ENCODE measurements at regions not wholly inside any gene's neighbourhood (a gene's known extent, or its start where the extent isn't known, plus 50 kb on each side); places are given as distances from the start of the nearest gene placed in this dataset.

DNA sequence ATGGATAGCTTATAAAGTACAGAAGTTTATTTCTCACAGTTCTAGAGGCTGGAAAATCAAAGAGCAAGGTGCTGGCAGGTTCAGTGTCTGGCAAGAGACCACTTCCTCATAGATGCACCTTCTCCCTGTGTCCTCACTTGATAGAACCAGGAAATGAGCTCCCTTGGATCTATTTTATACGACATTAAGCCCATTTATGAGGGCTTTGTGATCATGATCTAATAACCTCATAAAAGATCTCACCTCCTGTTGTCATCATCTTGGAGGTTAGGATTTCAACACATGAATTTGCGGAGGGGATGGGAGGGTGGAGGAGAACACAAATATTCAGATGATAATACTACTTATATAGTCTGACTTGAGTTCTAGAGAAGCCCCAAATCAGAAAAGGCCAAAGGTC lies 222.1 kb upstream of the SNX7 start:
- WGBS (ENCODE audit: insufficient coverage), result no CpG with 5 or more reads among the region's 2 CpGs
- TF ChIP-seq, protein P1, sequence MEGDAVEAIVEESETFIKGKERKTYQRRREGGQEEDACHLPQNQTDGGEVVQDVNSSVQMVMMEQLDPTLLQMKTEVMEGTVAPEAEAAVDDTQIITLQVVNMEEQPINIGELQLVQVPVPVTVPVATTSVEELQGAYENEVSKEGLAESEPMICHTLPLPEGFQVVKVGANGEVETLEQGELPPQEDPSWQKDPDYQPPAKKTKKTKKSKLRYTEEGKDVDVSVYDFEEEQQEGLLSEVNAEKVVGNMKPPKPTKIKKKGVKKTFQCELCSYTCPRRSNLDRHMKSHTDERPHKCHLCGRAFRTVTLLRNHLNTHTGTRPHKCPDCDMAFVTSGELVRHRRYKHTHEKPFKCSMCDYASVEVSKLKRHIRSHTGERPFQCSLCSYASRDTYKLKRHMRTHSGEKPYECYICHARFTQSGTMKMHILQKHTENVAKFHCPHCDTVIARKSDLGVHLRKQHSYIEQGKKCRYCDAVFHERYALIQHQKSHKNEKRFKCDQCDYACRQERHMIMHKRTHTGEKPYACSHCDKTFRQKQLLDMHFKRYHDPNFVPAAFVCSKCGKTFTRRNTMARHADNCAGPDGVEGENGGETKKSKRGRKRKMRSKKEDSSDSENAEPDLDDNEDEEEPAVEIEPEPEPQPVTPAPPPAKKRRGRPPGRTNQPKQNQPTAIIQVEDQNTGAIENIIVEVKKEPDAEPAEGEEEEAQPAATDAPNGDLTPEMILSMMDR (IDR thresholded peaks at IDR 0.05), result no peak
- no peak overlapping the region for H2AFZ ChIP-seq (ENCODE audit: insufficient read depth, low read depth, low read length, poor library complexity, severe bottlenecking)

DNA sequence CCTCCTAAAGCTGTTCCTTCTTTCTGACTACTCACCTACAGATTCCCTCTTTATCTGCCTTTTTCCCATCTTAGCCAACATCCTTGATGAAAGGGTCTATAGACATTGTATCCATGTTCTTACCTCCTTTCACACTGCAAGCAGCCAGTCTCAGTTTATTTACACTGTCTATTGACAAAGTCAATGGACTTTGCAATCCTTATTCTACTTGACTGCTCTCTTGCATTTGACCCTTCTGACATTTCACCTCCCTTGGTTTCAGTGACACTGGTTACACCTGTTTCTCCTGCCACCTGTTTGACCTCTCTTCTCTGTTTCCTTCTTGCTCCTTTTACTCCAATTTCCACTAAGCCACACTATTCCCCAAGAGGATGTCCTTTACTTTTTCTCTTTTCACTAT lies 224.0 kb upstream of the SNX7 start:
- H3K4me1 Mint-ChIP-seq, result no peaks in the 10 kb centered on the region
- intact Hi-C loops (cut with micrococcal nuclease), result no loop called here
- H3K79me2 ChIP-seq (ENCODE audit: insufficient read depth, low read length), result no peaks in the 10 kb centered on the region
- DNase-seq, result no peak
- no peak overlapping the region for H3K27ac Mint-ChIP-seq
- H3K4me2 ChIP-seq (replicated peaks; ENCODE audit: extremely low read depth, low read length, poor library complexity, severe bottlenecking), result no peak overlapping the region
- H3K36me3 Mint-ChIP-seq, result no peaks in the 10 kb centered on the region
- no peak overlapping the region for H3K4me3 ChIP-seq (replicated peaks in 1 of 3; ENCODE audit: low read depth in 2 of 3, low read length in 3 of 3)
- no peak overlapping the region for H2AFZ ChIP-seq (ENCODE audit: insufficient read depth, low read depth, low read length, poor library complexity, severe bottlenecking)
- H3K27ac ChIP-seq (ENCODE audit: low read depth in 1 of 2, low read length in 2 of 2), result no peak overlapping the region
- H3K4me1 ChIP-seq (ENCODE audit: control insufficient read depth in 1 of 2, insufficient read depth in 2 of 2, low read length in 2 of 2), result no peaks in the 10 kb centered on the region
- peaks cover 0 to 4% (median 0%) of the 10 kb centered on the region in 7 donors for H3K9me3 Mint-ChIP-seq
- H3K9ac ChIP-seq (ENCODE audit: insufficient read depth, low read length, poor library complexity, severe bottlenecking), result no peak overlapping the region
- peaks cover 0 to 1% (median 0%) of the 10 kb centered on the region in 3 donors for H3K27me3 Mint-ChIP-seq (ENCODE audit: low read depth in 3 of 3)
- no peaks in the 10 kb centered on the region for H3K9me3 ChIP-seq (replicated peaks in 1 of 2; ENCODE audit: control insufficient read depth in 1 of 2, insufficient read depth in 1 of 2, low read length in 2 of 2)
- H4K20me1 ChIP-seq (ENCODE audit: insufficient read depth, low read length), result no peaks in the 10 kb centered on the region
- TF ChIP-seq, protein P1 (IDR thresholded peaks at IDR 0.05), result no peak
- H3K27me3 ChIP-seq (ENCODE audit: control insufficient read depth in 2 of 2, insufficient read depth in 2 of 2, low read length in 2 of 2), result no peaks in the 10 kb centered on the region
- no peaks in the 10 kb centered on the region for H3K36me3 ChIP-seq (replicated peaks in 1 of 2; ENCODE audit: control insufficient read depth in 1 of 2, insufficient read depth in 2 of 2, low read length in 2 of 2)
- no peak overlapping the region for H3K4me3 Mint-ChIP-seq

More for the DNA sequence above, 222.1 kb upstream of the SNX7 start:
- Mint-ChIP-seq H3K27ac (no peak overlapping the region), H3K27me3 (ENCODE audit: low read depth in 3 of 3) (peaks cover 0 to 1% (median 0%) of the 10 kb centered on the region in 3 donors), H3K4me3 (no peak overlapping the region), H3K4me1 (no peaks in the 10 kb centered on the region), H3K9me3 (peaks cover 0 to 4% (median 0%) of the 10 kb centered on the region in 7 donors), H3K36me3 (no peaks in the 10 kb centered on the region)
- H3K27me3 ChIP-seq (ENCODE audit: control insufficient read depth in 2 of 2, insufficient read depth in 2 of 2, low read length in 2 of 2), result no peaks in the 10 kb centered on the region
- H3K36me3 ChIP-seq (replicated peaks in 1 of 2; ENCODE audit: control insufficient read depth in 1 of 2, insufficient read depth in 2 of 2, low read length in 2 of 2), result no peaks in the 10 kb centered on the region
- H3K27ac ChIP-seq (ENCODE audit: low read depth in 1 of 2, low read length in 2 of 2), result no peak overlapping the region
- no peaks in the 10 kb centered on the region for H3K9me3 ChIP-seq (replicated peaks in 1 of 2; ENCODE audit: control insufficient read depth in 1 of 2, insufficient read depth in 1 of 2, low read length in 2 of 2)
- no peak overlapping the region for H3K4me2 ChIP-seq (replicated peaks; ENCODE audit: extremely low read depth, low read length, poor library complexity, severe bottlenecking)
- no peak overlapping the region for H3K9ac ChIP-seq (ENCODE audit: insufficient read depth, low read length, poor library complexity, severe bottlenecking)
- H4K20me1 ChIP-seq (ENCODE audit: insufficient read depth, low read length), result no peaks in the 10 kb centered on the region
- no peak overlapping the region for H3K4me3 ChIP-seq (replicated peaks in 1 of 3; ENCODE audit: low read depth in 2 of 3, low read length in 3 of 3)
- no peaks in the 10 kb centered on the region for H3K79me2 ChIP-seq (ENCODE audit: insufficient read depth, low read length)
- intact Hi-C loops (cut with micrococcal nuclease), result no loop called here
- no peak for DNase-seq
- H3K4me1 ChIP-seq (ENCODE audit: control insufficient read depth in 1 of 2, insufficient read depth in 2 of 2, low read length in 2 of 2), result no peaks in the 10 kb centered on the region
